LoVo (cell line): ENCODE measurements at regions not wholly inside any gene's neighbourhood (a gene's known extent, or its start where the extent isn't known, plus 50 kb on each side); places are given as distances from the start of the nearest gene placed in this dataset.

Experiments used
- DNase-seq: peaks from one replicate; pipeline ENCODE4 v3.0.0-alpha.2; 2016; ENCODE audit warnings: low spot score

DNA sequence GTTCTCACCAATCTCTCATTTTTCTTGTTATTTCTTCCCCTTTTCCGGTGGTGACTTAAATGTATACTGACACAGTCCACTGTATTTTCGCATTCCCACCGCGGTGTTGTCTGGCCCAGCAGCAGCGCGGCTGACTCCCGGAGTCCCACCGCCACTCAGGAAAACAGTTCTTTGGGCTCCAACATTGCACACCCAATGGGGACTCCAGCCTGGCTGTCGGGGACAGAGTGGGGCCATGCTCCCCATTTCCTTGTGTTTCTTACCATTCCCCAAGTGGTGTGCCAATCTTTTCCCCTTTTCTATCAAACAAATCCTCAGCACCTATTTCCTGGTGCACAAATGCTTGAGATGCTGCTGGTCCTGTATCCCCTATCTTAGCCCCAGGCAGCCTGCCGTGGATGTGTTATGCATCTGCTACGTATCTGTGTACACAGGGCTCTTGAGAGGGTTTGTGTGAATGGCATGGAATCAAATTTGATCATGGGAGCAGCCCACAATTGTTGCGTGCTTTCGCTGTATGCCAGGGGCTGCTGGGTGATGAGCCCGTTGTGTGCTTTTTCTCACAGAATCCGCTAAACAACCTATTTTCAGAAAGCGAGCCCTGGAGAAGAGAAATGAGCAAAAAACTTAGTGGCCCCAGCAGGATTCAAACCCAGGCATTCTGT lies 219.1 kb upstream of the RGMA start:
- no peak for DNase-seq

GRCh38 chr15:93307513-93307912 lies 218.5 kb upstream of the RGMA start:
- DNase-seq: no peak

DNA sequence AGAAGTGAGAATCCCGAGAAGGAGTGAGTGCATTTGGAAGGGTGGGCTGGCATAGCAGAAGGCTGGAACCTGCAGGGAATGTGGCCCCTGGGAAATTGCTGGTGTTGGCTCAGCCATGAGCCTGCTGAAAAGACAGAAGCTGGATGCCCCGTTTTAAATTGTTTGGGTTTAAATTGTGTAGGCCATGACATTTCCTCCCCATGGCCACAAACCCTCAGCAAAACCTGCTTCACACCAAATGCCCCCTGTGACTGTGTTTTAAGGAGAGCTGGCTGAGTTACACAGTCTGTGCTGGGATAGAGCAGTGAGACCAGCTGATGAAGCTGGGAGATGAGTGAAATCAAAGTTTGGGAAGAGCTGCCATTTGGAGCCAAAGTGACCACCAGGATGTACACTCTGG lies 216.3 kb upstream of the RGMA start:
- DNase-seq: no peak

DNA sequence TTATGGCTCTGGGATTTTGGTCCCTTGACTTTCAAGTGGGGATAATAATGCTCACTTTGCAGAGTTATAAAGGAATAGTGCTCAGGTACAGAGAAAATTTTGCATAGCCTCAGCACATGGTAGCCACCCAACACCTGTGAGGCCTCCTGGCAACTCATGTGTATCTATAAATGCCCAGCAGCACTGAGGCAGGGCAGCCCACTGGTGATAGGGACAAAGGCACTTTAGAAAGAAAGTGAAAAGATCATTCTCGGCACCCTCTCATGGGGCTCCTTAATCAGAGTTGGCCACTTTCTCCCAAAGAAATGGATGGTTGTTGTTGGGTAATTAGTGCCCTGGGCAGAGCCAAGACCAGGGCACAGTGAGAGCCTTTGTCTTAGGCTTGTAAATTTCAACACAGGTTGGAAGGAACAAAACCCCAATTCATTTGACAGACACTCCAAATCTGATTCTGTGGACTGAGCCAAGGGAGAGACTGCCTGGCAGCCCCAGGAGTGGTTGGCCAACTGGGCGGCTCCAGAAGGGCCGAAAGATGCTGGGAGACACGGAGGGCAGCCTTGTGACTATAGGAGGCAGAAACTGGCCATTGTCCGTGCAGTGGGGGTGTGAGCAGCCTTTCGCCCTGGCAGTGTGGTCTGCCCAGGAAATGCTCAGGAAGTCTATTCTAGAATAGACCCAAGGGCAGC lies 213.2 kb upstream of the RGMA start:
- DNase-seq: no peak

- no peak for DNase-seq
Measured at GRCh38 chr15:93300796-93301195, 211.8 kb upstream of the RGMA start.

- no peak for DNase-seq
Measured at GRCh38 chr15:93299675-93300074, 210.7 kb upstream of the RGMA start.

GRCh38 chr15:93298901-93299300 lies 209.9 kb upstream of the RGMA start:
- DNase-seq: no peak

DNA sequence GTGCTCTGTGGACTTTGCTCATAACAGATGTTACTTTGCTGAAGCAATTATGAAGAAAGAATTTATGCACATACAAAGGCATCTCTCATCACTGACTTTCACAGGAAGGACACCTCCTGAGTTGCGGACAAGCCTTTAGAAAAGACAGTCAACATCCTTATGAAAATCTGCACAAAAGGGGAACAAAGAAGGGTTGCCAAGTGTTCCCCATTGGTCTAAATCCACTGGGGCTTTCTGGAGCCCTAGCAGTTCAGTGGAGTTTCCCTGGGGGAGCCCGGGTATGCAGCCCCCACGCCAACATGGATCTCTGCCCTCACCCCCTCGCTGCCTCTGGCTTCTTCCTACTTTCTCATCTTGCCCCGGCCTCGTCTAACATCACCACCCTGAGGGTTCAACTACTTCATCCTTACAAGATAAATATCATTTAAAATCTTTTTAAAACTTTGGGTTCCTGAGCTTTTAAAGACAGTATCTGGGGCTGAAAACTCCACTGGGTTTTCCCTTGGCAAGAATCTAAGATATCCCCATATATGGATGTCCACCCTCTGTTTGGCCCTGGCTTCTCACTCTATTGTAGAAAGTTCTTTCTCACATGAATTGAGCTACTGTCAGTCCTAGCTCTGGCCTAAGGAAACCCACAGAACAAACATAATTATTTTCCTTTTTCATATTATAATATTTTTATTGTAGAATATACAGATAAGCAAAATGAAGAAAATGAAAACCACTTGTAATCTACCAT lies 207.9 kb upstream of the RGMA start:
- no peak for DNase-seq

DNA sequence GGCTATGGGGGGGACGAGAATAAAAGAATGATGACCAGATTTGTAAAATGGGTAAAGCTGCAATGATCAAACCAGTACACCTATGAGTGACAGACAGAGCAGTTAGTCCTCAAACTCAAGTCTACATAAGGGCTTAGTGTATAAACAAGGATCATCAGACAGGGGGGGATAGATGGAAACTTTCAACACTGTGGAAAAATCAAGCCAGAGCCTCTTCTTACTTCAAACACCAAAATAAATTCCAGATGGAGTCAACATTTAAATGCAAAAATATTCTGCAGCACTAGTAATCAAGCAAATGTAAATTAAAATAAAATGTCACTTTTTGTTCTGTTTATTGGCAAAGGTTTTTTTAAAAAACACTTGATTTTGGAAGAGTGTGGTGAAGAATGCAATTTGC lies 205.9 kb upstream of the RGMA start:
- no peak for DNase-seq

DNA sequence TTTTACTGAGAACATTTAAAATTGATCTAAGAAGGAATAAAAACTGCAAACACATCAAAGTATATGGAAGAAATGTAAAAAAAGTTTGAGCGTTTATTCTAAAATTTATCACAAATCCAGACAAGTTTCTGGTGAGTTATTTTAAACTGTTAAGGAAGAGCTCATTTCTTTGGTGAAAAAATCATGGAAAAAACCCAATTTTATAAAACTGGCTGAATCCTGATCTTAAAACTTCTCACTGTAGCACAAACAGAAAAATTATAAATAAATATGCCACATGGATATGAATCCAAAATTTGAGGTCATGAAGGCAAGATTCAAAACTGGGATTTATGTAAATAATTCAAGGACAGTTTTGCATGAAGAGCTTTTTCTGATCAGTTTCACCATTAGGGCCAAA lies 205.1 kb upstream of the RGMA start:
- no peak for DNase-seq

DNA sequence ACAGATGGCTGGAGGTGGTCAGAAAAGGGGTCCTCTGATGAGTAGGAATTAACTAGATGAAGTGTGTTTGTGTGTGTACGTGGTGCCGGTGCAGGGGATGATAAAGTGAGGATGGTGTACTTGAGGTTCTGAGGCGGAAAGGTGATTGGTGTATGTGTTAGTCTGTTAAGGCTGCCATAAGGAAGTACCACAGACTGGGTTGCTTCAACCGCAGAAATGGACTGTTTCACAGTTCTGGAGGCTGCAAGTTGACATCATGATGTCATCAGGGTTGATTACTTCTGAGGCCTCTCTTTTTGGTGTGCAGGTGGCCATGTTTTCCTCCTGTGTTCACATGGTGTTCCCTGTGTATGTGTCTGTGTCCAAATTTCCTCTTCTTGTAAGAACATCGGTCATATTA lies 202.4 kb upstream of the RGMA start:
- no peak for DNase-seq

- no peak for DNase-seq
Measured at GRCh38 chr15:93290618-93290946, 201.6 kb upstream of the RGMA start.

GRCh38 chr15:93289941-93290617 lies 201.1 kb upstream of the RGMA start:
- no peak for DNase-seq

GRCh38 chr15:93288728-93289294 lies 199.8 kb upstream of the RGMA start:
- DNase-seq: no peak

DNA sequence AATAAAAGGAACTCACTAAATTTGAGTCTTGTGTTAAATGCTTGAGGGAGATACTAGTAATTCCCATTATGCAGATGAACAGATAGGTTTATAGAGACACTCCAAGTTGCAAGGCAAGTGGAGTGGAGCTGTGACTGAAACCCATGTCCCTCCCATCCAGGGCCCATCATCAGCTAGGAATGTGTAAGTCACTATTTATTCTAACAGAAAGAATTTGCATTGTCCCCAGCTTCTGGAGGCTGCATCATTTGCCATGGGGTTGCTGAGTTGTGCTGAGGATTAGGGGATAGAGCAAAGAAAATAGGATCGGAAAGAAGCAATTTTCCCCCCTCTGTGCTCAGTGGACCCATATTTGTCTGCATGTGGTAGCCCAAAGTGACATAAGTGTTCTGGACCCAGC lies 197.4 kb upstream of the RGMA start:
- no peak for DNase-seq

DNA sequence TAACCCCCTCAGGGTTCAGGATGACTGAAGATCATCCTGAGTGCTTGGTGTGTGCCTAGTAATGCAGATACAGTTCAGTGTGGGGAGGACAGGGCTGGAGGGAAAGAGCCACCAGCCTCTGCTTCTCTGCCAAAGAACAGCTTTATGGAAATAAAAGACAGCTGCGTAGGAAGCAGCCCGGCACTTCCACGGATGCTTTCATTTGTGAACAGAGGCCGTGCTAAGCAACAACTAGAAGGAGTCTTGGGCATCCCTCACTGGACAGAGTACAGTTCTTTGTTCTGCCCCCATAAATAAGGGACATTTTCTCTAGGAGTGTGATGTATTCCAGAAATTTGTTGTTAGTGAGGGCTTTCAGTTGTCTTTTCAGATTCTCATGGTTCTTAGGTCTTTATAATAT lies 194.8 kb upstream of the RGMA start:
- DNase-seq: no peak

DNA sequence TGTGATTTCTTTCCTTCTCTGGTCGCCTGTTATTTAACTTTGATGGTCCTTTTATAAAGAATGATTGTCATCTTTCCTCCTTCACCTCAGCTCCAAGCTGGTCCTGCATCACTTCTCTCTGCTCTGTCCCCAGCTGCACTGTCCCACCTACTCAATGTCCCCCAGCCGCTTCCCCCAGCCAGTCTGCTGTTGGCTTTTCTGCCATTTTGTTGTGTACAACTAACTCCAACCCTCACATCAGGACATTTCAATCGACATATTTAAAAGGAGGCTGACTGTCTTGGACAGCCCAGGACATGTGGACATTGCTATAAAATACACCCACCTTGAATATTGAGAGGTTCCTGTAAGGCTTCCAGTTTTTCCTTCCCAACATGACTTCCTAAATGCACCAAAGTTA lies 193.8 kb upstream of the RGMA start:
- DNase-seq: no peak

DNA sequence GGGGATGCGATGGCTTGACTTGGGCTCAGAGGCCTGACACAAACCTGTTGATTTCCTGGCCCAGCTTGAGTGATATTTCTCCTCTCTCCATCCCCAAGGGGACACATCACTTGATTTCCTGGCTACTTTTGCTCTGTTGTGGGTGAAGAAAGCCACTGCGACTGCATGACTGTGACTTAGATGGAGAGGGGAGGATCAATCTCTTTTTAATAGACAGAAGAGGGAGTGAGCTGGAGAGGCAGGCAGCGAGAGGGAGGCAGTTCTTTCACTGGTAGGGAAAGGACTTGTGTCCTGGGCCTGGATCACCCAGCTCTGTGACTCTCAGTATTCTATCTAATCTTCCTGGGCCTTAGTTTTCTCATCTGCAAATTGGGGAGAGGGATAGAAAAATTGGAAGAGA lies 189.8 kb upstream of the RGMA start:
- no peak for DNase-seq

GRCh38 chr15:93278006-93278405 lies 189.0 kb upstream of the RGMA start:
- no peak for DNase-seq

DNA sequence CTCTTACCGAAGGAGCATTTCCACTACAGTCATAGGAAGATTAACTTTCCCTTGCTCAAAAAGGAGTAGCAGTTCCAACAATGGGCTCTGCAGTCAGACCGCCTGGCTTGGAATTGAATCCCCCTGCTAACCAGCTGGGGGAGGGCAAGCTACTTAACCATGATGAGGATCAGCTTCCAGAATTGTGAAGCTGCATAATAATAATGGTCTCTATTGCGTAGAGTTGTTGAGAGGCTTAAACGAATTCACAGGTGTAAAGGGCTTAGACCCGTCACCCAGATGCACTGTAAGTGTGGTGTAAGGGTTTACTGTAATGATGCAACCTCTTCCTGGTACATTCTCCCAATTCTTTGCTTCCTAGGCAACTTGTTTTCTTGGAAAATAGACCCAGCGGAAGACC lies 185.2 kb upstream of the RGMA start:
- no peak for DNase-seq

DNA sequence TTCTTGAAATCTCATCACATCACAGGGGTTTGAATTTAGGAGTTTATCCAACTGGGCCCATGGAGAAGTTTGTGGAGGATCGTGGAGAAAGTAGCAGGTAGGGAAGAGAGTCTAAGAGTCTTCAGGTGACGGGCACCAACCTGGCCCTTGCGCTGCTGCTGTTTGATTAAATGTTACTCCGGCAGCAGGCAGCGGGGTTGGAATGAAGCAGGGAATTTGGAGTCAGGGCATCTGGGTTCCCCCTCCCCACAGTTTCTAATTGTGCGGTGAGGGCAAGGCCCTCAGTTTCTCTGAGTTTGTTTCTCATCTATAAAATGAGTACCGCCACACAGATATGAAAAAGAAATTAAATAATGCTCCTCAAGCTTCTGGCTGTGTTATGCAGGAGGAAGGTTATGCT lies 182.9 kb upstream of the RGMA start:
- no peak for DNase-seq

GRCh38 chr15:93270937-93271467 lies 182.0 kb upstream of the RGMA start:
- no peak for DNase-seq
